NCI-H1092 treated with DMSO at 0.1 percent for 48 hours (cell line): ENCODE measurements at regions not wholly inside any gene's neighbourhood (a gene's known extent, or its start where the extent isn't known, plus 50 kb on each side); places are given as distances from the start of the nearest gene placed in this dataset.

ENCODE experiments used
- DNase-seq: peaks from one replicate; lab custom pipeline; 2025; lab: John Stamatoyannopoulos, UW

GRCh38 chr13:62096652-62097051 lies 681.0 kb upstream of the PCDH20 start:
- DNase-seq, result no peak

GRCh38 chr13:62094932-62095331 lies 679.3 kb upstream of the PCDH20 start:
- no peak for DNase-seq

- DNase-seq, result peak; percentile 30
These were observed 678.5 kb upstream of the PCDH20 start for GRCh38 chr13:62093984-62094780.

GRCh38 chr13:62092949-62093348 lies 677.3 kb upstream of the PCDH20 start:
- no peak for DNase-seq

GRCh38 chr13:62092536-62092935 lies 676.9 kb upstream of the PCDH20 start:
- DNase-seq, result no peak

- DNase-seq, result no peak
These were observed 672.5 kb upstream of the PCDH20 start for GRCh38 chr13:62088165-62088564.

- DNase-seq, result peak; percentile 14
These were observed 671.5 kb upstream of the PCDH20 start for GRCh38 chr13:62087124-62087523.

GRCh38 chr13:62085337-62086229 lies 669.9 kb upstream of the PCDH20 start:
- no peak for DNase-seq

- no peak for DNase-seq
These were observed 669.1 kb upstream of the PCDH20 start for GRCh38 chr13:62084728-62085127.

- no peak for DNase-seq
These were observed 652.2 kb upstream of the PCDH20 start for GRCh38 chr13:62067821-62068220.

GRCh38 chr13:62065016-62065415 lies 649.4 kb upstream of the PCDH20 start:
- no peak for DNase-seq

GRCh38 chr13:62061751-62062150 lies 646.1 kb upstream of the PCDH20 start:
- DNase-seq, result no peak

- DNase-seq, result no peak
These were observed 644.9 kb upstream of the PCDH20 start for GRCh38 chr13:62060570-62060969.

- no peak for DNase-seq
These were observed 641.6 kb upstream of the PCDH20 start for GRCh38 chr13:62057286-62057685.

GRCh38 chr13:62049992-62050391 lies 634.3 kb upstream of the PCDH20 start:
- DNase-seq, result no peak

GRCh38 chr13:62046512-62046911 lies 630.9 kb upstream of the PCDH20 start:
- DNase-seq, result no peak

GRCh38 chr13:62043600-62043999 lies 628.0 kb upstream of the PCDH20 start:
- no peak for DNase-seq

- peak; percentile 43 for DNase-seq
These were observed 625.2 kb upstream of the PCDH20 start for GRCh38 chr13:62040806-62041205.

GRCh38 chr13:62040078-62040477 lies 624.4 kb upstream of the PCDH20 start:
- no peak for DNase-seq

GRCh38 chr13:62038214-62038613 lies 622.6 kb upstream of the PCDH20 start:
- DNase-seq, result no peak

GRCh38 chr13:62035981-62036380 lies 620.3 kb upstream of the PCDH20 start:
- peak; percentile 57 for DNase-seq

- DNase-seq, result no peak
These were observed 618.3 kb upstream of the PCDH20 start for GRCh38 chr13:62033934-62034333.

- DNase-seq, result no peak
These were observed 606.7 kb upstream of the PCDH20 start for GRCh38 chr13:62022369-62022768.
